ENCODE measurements at regions not wholly inside any gene's neighbourhood (a gene's known extent, or its start where the extent isn't known, plus 50 kb on each side); places are given as distances from the start of the nearest gene placed in this dataset.

DNA sequence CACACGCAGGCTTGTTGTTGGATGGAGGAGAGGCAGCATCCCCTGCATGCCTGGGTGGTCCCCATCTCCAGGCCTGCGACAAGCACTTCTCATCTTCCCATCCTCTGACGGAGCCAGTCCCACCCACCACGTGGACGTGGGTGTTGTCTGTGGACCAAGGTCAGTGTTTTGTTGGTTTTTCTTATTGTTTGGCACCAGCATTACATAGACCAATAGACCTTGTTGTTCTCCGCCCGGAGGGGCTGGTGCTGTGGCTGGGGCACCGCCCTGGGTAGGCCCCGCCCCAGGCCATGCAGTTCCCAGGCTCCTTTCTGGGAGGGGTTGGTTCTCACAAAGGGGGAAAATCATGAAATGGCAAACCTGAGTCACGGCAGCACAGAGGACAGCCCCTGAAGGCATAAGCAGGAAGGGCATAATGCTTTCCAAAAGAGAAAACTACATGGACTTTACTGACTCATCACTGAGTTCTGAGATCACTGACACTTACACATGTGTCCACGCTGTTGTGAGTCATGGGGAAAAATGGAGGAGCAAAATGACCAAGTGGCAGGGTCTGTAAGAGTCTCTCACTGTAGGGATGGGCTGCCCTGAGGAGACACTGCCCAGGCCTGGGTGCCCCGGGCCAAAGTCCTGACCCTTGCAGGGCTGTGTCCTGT, 90.8 kb downstream of the THBS2 start:
- H3K36me3 ChIP-seq: no peaks in the 10 kb centered on the region
- H3K4me1 ChIP-seq: peaks cover 0 to 21% (median 12%) of the 10 kb centered on the region in 3 donors
- H3K9me3 ChIP-seq: no peaks in the 10 kb centered on the region
- TF ChIP-seq POLR2A (IDR thresholded peaks at IDR 0.05) (no peak), POLR2AphosphoS5 (IDR thresholded peaks at IDR 0.05) (peak; percentile 32)
- ATAC-seq: peak; percentile 84
- peak overlapping the region in 3 of 4 donors; percentile 41 to 72 (median 45) for H3K27ac ChIP-seq
- WGBS, 2 donors (ENCODE audit: low coverage in 1 of 2): 49 to 62% methylated on average over 2 to 3 of the region's 12 CpGs
- no peak overlapping the region for H3K4me3 ChIP-seq
- H3K27me3 ChIP-seq: no peaks in the 10 kb centered on the region

- Histone ChIP-seq H3K9me3 (no peaks in the 10 kb centered on the region), H3K4me1 (peaks cover 0 to 28% (median 19%) of the 10 kb centered on the region in 3 donors), H3K36me3 (no peaks in the 10 kb centered on the region), H3K27ac (peak overlapping the region in 1 of 4 donors; percentile 72), H3K27me3 (no peaks in the 10 kb centered on the region), H3K4me3 (no peak overlapping the region)
- no peak for TF ChIP-seq POLR2A (IDR thresholded peaks at IDR 0.05)
- TF ChIP-seq CTCF (IDR thresholded peaks at IDR 0.05): no peak
- no peak for TF ChIP-seq POLR2AphosphoS5 (IDR thresholded peaks at IDR 0.05)
- no peak for TF ChIP-seq EP300 (IDR thresholded peaks at IDR 0.05)
- 93 to 96% methylated on average over 10 to 23 of the region's 23 CpGs for WGBS, 2 donors (ENCODE audit: low coverage in 1 of 2)
- ATAC-seq: no peak
Measured at GRCh38 chr6:169162249-169162648, 91.4 kb downstream of the THBS2 start.

GRCh38 chr6:169161572-169162167, 92.0 kb downstream of the THBS2 start:
- Histone ChIP-seq H3K4me1 (peaks cover 0 to 33% (median 19%) of the 10 kb centered on the region in 3 donors), H3K9me3 (no peaks in the 10 kb centered on the region), H3K4me3 (no peak overlapping the region), H3K27me3 (no peaks in the 10 kb centered on the region), H3K27ac (peak overlapping the region in 1 of 4 donors; percentile 72), H3K36me3 (no peaks in the 10 kb centered on the region)
- WGBS, 2 donors (ENCODE audit: low coverage in 1 of 2): 93% methylated on average over 3 to 10 of the region's 13 CpGs
- no peak for ATAC-seq
- TF ChIP-seq POLR2AphosphoS5 (IDR thresholded peaks at IDR 0.05) (no peak), CTCF (IDR thresholded peaks at IDR 0.05) (no peak), POLR2A (IDR thresholded peaks at IDR 0.05) (no peak), EP300 (IDR thresholded peaks at IDR 0.05) (no peak)

DNA sequence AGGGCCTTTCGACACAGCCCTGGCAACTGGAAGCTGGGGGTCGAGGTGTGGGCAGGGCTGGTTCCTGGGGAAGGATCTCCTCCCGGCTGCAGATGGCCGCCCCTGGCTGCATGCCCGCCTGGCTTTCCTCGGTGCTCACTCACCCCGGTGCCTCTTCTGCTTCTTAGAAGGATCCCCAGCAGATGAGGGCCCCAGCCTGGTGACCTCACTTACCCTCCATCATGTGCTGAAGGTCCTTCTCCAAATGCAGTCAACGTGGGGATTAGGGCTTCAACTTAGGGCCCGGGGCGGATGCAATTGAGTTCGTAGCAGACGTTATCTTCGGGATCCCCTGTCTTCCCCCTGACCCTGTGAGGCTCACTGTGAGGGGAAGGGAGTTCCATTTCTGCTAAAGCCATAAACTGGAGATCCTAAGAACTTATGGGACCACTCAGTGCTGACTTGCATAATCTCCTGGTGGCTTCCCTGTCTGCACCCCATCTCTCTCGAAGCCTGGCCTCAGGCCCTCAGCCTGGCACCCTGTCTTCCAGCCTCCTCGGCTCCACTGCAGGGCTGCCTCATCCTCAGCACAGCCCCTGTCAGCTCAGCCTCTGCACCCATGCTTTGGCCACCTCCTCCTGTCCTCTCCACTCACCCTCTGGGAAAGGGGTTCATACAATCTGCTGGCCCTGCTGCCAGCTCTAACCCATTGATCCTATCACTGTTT, 92.6 kb downstream of the THBS2 start:
- Histone ChIP-seq H3K27me3 (no peaks in the 10 kb centered on the region), H3K4me1 (peaks cover 0 to 40% (median 19%) of the 10 kb centered on the region in 3 donors), H3K4me3 (no peak overlapping the region), H3K27ac (no peak overlapping the region), H3K36me3 (no peaks in the 10 kb centered on the region), H3K9me3 (no peaks in the 10 kb centered on the region)
- 85 to 89% methylated on average over 2 to 8 of the region's 15 CpGs for WGBS, 2 donors (ENCODE audit: low coverage in 1 of 2)
- TF ChIP-seq CTCF (IDR thresholded peaks at IDR 0.05) (no peak), POLR2AphosphoS5 (IDR thresholded peaks at IDR 0.05) (no peak), EP300 (IDR thresholded peaks at IDR 0.05) (no peak), POLR2A (IDR thresholded peaks at IDR 0.05) (no peak)
- no peak for ATAC-seq

- H3K27me3 ChIP-seq: no peaks in the 10 kb centered on the region
- no peak overlapping the region for H3K27ac ChIP-seq
- TF ChIP-seq EP300 (IDR thresholded peaks at IDR 0.05) (no peak), CTCF (IDR thresholded peaks at IDR 0.05) (no peak), POLR2A (IDR thresholded peaks at IDR 0.05) (no peak), POLR2AphosphoS5 (IDR thresholded peaks at IDR 0.05) (no peak)
- no peaks in the 10 kb centered on the region for H3K9me3 ChIP-seq
- no peak overlapping the region for H3K4me3 ChIP-seq
- H3K4me1 ChIP-seq: peaks cover 0 to 41% (median 19%) of the 10 kb centered on the region in 3 donors
- WGBS, 2 donors (ENCODE audit: low coverage in 1 of 2): 67 to 100% methylated on average over 3 to 8 of the region's 22 CpGs
- no peaks in the 10 kb centered on the region for H3K36me3 ChIP-seq
- no peak for ATAC-seq
Measured at GRCh38 chr6:169160091-169160854, 93.4 kb downstream of the THBS2 start.

Data from gastroesophageal sphincter (tissue), 4 donors.